Neural cell (in vitro differentiated cells): ENCODE measurements at regions not wholly inside any gene's neighbourhood (a gene's known extent, or its start where the extent isn't known, plus 50 kb on each side); places are given as distances from the start of the nearest gene placed in this dataset.

ENCODE experiments used
- H2AFZ ChIP-seq: fragments of 200-600, 300-800 bp; sonication (generic), shearing (Covaris generic); 2 replicates; pipeline ENCODE4 v1.6.0; 2014; ENCODE audit warnings: low read depth, mild to moderate bottlenecking, antibody characterized with exemption, low read length, moderate library complexity
- H3F3A ChIP-seq: fragments of 200-600 bp; shearing (Covaris generic); 2 replicates; pipeline ENCODE4 v1.6.1; 2016; ENCODE audit warnings: mild to moderate bottlenecking, moderate library complexity, mixed read lengths, antibody characterized with exemption, low read length; ENCODE audit not compliant: insufficient read depth, poor library complexity, severe bottlenecking
- H3K27ac ChIP-seq: fragments of 200-600, 300-800 bp; sonication (generic), shearing (Covaris generic); 2 replicates; pipeline ENCODE4 v1.5.1; 2014; ENCODE audit warnings: mild to moderate bottlenecking, low read length, moderate library complexity
- H3K27me3 ChIP-seq: fragments of 300-800, 200-600 bp; sonication (generic), shearing (Covaris generic); 2 replicates; pipeline ENCODE4 v1.6.0; 2014; ENCODE audit warnings: mild to moderate bottlenecking, low read depth, low read length, moderate library complexity; ENCODE audit not compliant: insufficient read depth
- H3K36me3 ChIP-seq: fragments of 300-800, 200-600 bp; sonication (generic), shearing (Covaris generic); 2 replicates; pipeline ENCODE4 v1.5.1; 2014; ENCODE audit warnings: mild to moderate bottlenecking, antibody characterized with exemption, low read length, moderate library complexity; ENCODE audit not compliant: insufficient read depth
- H3K4me2 ChIP-seq: fragments of 300-800, 200-600 bp; sonication (generic), shearing (Covaris generic); 2 replicates; pipeline ENCODE4 v1.6.0; 2014; ENCODE audit warnings: mild to moderate bottlenecking, low read length
- H3K4me3 ChIP-seq: fragments of 300-800, 200-600 bp; sonication (generic), shearing (Covaris generic); 2 replicates; pipeline ENCODE4 v1.5.1; 2014; ENCODE audit warnings: mild to moderate bottlenecking, low read length, moderate library complexity
- H3K79me2 ChIP-seq: fragments of 200-600 bp; shearing (Covaris generic); replicated peaks from 2 replicates; pipeline ENCODE4 v1.6.0; 2014; ENCODE audit warnings: mild to moderate bottlenecking, low read length, moderate library complexity; ENCODE audit not compliant: insufficient read depth
- H3K9ac ChIP-seq: fragments of 300-800, 200-600 bp; sonication (generic), shearing (Covaris generic); 2 replicates; pipeline ENCODE4 v1.6.1; 2016; ENCODE audit warnings: mild to moderate bottlenecking, low read length, mixed read lengths
- H3K9me2 ChIP-seq: fragments of 200-600 bp; shearing (Covaris generic); 2 replicates; pipeline ENCODE4 v1.6.1; 2016; ENCODE audit warnings: mild to moderate bottlenecking, low read length, mixed read lengths; ENCODE audit not compliant: insufficient read depth
- H3K9me3 ChIP-seq: fragments of 200-600, 300-800 bp; sonication (generic), shearing (Covaris generic); 2 replicates; pipeline ENCODE4 v1.6.1; 2016; ENCODE audit warnings: mild to moderate bottlenecking, mixed run types, low read length, moderate library complexity, mixed read lengths
- H4K20me1 ChIP-seq: fragments of 200-600 bp; shearing (Covaris generic); 2 replicates; pipeline ENCODE4 v1.6.1; 2016; ENCODE audit warnings: mild to moderate bottlenecking, mixed run types; ENCODE audit not compliant: insufficient read depth
- EP300 ChIP-seq: fragments of 450-650 bp; conservative IDR thresholded peaks from 2 replicates; pipeline ENCODE4 v1.6.1; 2014; ENCODE audit warnings: antibody characterized with exemption, mild to moderate bottlenecking, moderate library complexity; ENCODE audit not compliant: poor library complexity, severe bottlenecking
- EZH2 ChIP-seq: fragments of 200-600, 300-800 bp; shearing (Covaris generic), sonication (generic); IDR thresholded peaks from 2 replicates; pipeline ENCODE4 v1.6.1; 2014; ENCODE audit warnings: antibody characterized with exemption, low read length, borderline replicate concordance, mild to moderate bottlenecking; ENCODE audit not compliant: insufficient read depth, poor library complexity, severe bottlenecking
- MXI1 ChIP-seq: fragments of 450-650 bp; conservative IDR thresholded peaks from 2 replicates; pipeline ENCODE4 v1.6.1; 2014; ENCODE audit warnings: antibody characterized with exemption, mild to moderate bottlenecking; ENCODE audit not compliant: poor library complexity, severe bottlenecking
- POLR2AphosphoS5 ChIP-seq: IDR thresholded peaks from 2 replicates; pipeline ENCODE4 v1.6.1; 2012
- RAD21 ChIP-seq: fragments of 450-650 bp; conservative IDR thresholded peaks from 2 replicates; pipeline ENCODE4 v1.6.1; 2014; ENCODE audit warnings: antibody characterized with exemption, mild to moderate bottlenecking, moderate library complexity
- REST ChIP-seq: IDR thresholded peaks from 2 replicates; pipeline ENCODE4 v1.6.1; 2012; ENCODE audit warnings: borderline replicate concordance
- SMC3 ChIP-seq: fragments of 450-650 bp; conservative IDR thresholded peaks from 2 replicates; pipeline ENCODE4 v1.6.1; 2014; ENCODE audit warnings: antibody characterized with exemption, mild to moderate bottlenecking, moderate library complexity; ENCODE audit not compliant: poor library complexity
- TAF1 ChIP-seq: IDR thresholded peaks from 2 replicates; pipeline ENCODE4 v1.6.1; 2012; ENCODE audit warnings: low read depth
- TF ChIP-seq, protein P1 (sequence below): fragments of 450-650 bp; IDR thresholded peaks from 2 replicates; pipeline ENCODE4 v1.5.1; 2014; ENCODE audit warnings: antibody characterized with exemption, mild to moderate bottlenecking, moderate library complexity; ENCODE audit not compliant: poor library complexity, severe bottlenecking

DNA sequence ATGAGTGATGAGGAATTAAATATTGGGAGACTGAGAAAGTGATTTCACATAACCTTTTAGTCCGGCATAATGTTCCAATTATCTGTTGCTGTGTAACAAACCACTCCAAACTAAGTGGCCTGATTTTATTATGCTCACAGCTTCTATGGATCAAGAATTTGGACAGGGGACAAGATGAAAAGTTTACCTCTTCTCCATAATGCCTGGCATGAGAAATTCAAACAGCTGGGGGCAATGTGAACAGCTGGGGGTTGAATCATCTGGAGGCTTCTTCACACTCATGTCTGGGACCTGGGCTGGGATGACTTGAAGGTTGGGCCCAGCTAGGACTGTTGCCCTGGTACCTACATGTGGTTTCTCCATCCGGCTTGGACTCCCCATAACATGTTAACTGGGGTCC lies 99.4 kb upstream of the DRD2 start:
- H3F3A ChIP-seq: no peaks in the 10 kb centered on the region
- no peak overlapping the region for H3K4me3 ChIP-seq
- H3K27me3 ChIP-seq: no peaks in the 10 kb centered on the region
- TF ChIP-seq, protein P1, sequence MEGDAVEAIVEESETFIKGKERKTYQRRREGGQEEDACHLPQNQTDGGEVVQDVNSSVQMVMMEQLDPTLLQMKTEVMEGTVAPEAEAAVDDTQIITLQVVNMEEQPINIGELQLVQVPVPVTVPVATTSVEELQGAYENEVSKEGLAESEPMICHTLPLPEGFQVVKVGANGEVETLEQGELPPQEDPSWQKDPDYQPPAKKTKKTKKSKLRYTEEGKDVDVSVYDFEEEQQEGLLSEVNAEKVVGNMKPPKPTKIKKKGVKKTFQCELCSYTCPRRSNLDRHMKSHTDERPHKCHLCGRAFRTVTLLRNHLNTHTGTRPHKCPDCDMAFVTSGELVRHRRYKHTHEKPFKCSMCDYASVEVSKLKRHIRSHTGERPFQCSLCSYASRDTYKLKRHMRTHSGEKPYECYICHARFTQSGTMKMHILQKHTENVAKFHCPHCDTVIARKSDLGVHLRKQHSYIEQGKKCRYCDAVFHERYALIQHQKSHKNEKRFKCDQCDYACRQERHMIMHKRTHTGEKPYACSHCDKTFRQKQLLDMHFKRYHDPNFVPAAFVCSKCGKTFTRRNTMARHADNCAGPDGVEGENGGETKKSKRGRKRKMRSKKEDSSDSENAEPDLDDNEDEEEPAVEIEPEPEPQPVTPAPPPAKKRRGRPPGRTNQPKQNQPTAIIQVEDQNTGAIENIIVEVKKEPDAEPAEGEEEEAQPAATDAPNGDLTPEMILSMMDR: no peak
- TF ChIP-seq EP300: no peak
- no peak for TF ChIP-seq REST
- no peak for TF ChIP-seq SMC3
- TF ChIP-seq POLR2AphosphoS5: no peak
- TF ChIP-seq RAD21: no peak
- TF ChIP-seq EZH2: no peak
- TF ChIP-seq TAF1: no peak
- no peak for TF ChIP-seq MXI1
- H3K79me2 ChIP-seq: no peaks in the 10 kb centered on the region
- no peak overlapping the region for H3K27ac ChIP-seq
- no peaks in the 10 kb centered on the region for H3K9me3 ChIP-seq
- no peak overlapping the region for H3K4me2 ChIP-seq
- no peak overlapping the region for H3K9ac ChIP-seq
- H3K9me2 ChIP-seq: no peaks in the 10 kb centered on the region
- no peaks in the 10 kb centered on the region for H3K36me3 ChIP-seq
- H4K20me1 ChIP-seq: no peaks in the 10 kb centered on the region
- H2AFZ ChIP-seq: no peak overlapping the region

DNA sequence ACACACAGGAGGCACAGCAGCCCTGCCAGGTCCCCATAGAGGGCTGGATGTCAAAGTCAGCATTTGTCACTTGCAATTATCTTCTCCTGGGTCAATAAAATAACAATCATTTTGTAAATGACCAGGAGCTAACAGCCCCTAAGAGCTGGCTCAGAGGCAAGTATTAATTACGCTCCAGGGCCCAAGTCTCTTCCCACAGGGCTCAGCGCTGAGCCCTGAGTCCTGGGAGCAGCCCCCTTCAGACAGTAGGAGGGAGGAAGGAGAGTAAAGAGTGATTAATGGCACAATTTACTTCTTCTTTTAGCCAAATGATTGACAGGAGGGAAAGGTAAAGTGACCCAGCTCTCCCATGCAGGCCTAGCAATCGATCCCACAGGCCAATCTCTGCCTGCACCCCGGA lies 99.0 kb upstream of the DRD2 start:
- Histone ChIP-seq H3K4me2 (no peak overlapping the region), H3K9ac (no peak overlapping the region), H4K20me1 (no peaks in the 10 kb centered on the region), H3F3A (no peaks in the 10 kb centered on the region), H3K9me2 (no peaks in the 10 kb centered on the region), H3K79me2 (no peaks in the 10 kb centered on the region), H3K9me3 (no peaks in the 10 kb centered on the region), H3K27me3 (no peaks in the 10 kb centered on the region), H2AFZ (no peak overlapping the region), H3K36me3 (no peaks in the 10 kb centered on the region), H3K27ac (no peak overlapping the region), H3K4me3 (no peak overlapping the region)
- TF ChIP-seq RAD21 (no peak), EP300 (no peak), SMC3 (no peak), POLR2AphosphoS5 (no peak), MXI1 (no peak), REST (no peak), EZH2 (no peak), TAF1 (no peak)
- TF ChIP-seq, protein P1: no peak
